ENCODE measurements at regions not wholly inside any gene's neighbourhood (a gene's known extent, or its start where the extent isn't known, plus 50 kb on each side); places are given as distances from the start of the nearest gene placed in this dataset.

DNA sequence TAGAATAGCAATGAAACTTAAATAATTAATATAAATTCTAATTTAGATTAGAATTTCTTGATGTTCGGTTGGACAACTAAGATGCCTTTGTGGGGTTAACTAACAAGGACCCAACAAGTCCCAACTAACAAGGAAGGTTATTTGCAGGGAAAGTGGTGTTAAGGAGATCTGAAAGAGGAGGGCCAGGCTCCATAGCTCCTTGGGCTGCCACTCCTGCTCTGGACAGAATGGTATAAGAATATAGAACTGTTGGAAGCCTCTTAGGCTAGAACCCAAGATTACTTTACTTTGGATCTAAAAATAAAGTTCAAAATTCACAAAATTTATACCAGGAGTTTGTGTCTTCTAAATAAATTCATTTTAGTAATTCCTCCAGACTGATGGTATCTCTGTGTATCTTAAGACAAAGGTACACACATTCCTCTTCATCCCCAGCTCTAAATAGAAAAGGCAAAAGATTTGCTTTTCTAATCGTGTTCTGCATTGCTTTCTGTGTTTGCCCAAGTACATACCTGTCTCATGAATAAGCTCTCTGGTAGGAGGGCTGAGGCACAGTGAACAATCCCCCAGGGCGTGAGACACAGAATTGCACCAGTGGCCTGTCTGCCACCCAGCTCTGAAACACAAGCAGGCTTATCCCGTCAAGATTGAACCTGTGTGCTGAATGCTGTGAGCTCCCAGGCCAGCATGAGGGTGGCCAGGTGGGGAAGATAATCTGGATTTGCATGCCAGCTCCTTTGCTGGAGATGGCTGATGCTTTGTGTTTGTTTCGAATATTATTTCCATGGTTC lies 176.0 kb downstream of the ACKR3 start:
- 24% methylated on average over 5 of the region's 5 CpGs for WGBS (ENCODE audit: low lambda C conversion rate)
- Histone ChIP-seq H3K27me3 (ENCODE audit: insufficient read depth) (no peaks in the 10 kb centered on the region; the same call in 1 of the 2 replicates), H3K4me3 (ENCODE audit: low read depth in 2 of 2, low read length in 1 of 2) (no peak overlapping the region), H3K36me3 (replicated peaks in 1 of 2; ENCODE audit: control insufficient read depth in 1 of 2, insufficient read depth in 2 of 2, low read length in 1 of 2) (no peaks in the 10 kb centered on the region), H3K9me3 (no peaks in the 10 kb centered on the region), H3K4me1 (ENCODE audit: control insufficient read depth in 1 of 2, insufficient read depth in 2 of 2, low read depth in 1 of 2, low read length in 1 of 2) (peaks cover 0 to 6% of the 10 kb centered on the region in 2 experiments; a peak in 1 of 4 replicates), H4K20me1 (ENCODE audit: insufficient read depth) (peaks cover 4% of the 10 kb centered on the region; the same call in 1 of the 2 replicates), H3K4me2 (peak overlapping the region; percentile 41), H2AFZ (ENCODE audit: low read depth) (no peak overlapping the region), H3K9me2 (no peaks in the 10 kb centered on the region), H3K9ac (no peak overlapping the region), H3K79me2 (ENCODE audit: insufficient read depth) (no peaks in the 10 kb centered on the region), H3F3A (replicated peaks; ENCODE audit: insufficient read depth) (peaks cover 8% of the 10 kb centered on the region), H3K27ac (ENCODE audit: low read depth in 2 of 2, low read length in 1 of 2) (0 out of 4 replicates have a peak overlapping the region, but pooled peaks of 1 of the 2 experiments have one; percentile 76)
- no peak for DNase-seq
- TF ChIP-seq GATA2 (CRISPR knock-in tag; IDR thresholded peaks at IDR 0.05) (no peak), CHD2 (IDR thresholded peaks at IDR 0.05; ENCODE audit: low read length, partially characterized antibody) (no peak), FOXJ3 (CRISPR knock-in tag; IDR thresholded peaks at IDR 0.05) (no peak), EP300 (IDR thresholded peaks at IDR 0.05; ENCODE audit: borderline replicate concordance in 1 of 2, low read depth in 1 of 2, low read length in 1 of 2) (no peak), JUND (IDR thresholded peaks at IDR 0.05) (0 out of 2 replicates have a peak, but pooled peaks have one; percentile 16), FOSL2 (IDR thresholded peaks at IDR 0.05; ENCODE audit: borderline replicate concordance, low read depth) (peak; percentile 2; the same call in 1 of the 2 replicates), SMC3 (IDR thresholded peaks at IDR 0.05; ENCODE audit: low read depth, low read length) (no peak)
- ChIA-PET CTCF (no interaction called here), POLR2A (interaction anchor here (0.6 kb wide), 1 partner anchor 1480 kb away, joined by 3 read pairs; no protein-coding TSS in a partner anchor)

DNA sequence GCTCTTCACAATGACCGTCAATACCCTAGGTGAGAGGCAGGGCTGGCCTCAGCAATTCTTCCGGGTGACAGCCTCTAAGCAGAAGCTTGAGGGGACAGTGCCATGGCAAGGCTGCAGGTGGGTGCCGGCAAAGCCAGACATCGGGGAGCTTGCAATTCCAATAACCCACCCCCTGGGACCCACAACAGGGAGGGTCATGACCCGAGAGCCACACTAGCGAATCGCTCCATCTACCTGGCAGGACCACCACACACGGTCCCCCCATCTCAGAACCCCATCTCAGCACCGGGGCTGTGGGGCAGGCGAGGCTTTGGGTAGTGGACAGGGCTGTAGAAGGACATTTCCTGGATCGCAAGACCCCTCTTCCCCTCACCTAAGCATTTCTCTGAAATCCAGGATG lies 177.2 kb downstream of the ACKR3 start:
- Histone ChIP-seq H3F3A (replicated peaks; ENCODE audit: insufficient read depth) (peaks cover 8% of the 10 kb centered on the region), H3K9me3 (no peaks in the 10 kb centered on the region), H3K4me2 (no peak overlapping the region), H3K9me2 (no peaks in the 10 kb centered on the region), H3K27me3 (ENCODE audit: insufficient read depth) (no peaks in the 10 kb centered on the region), H3K9ac (no peak overlapping the region), H3K27ac (ENCODE audit: low read depth in 2 of 2, low read length in 1 of 2) (no peak overlapping the region), H3K79me2 (ENCODE audit: insufficient read depth) (no peaks in the 10 kb centered on the region), H4K20me1 (ENCODE audit: insufficient read depth) (peaks cover 4% of the 10 kb centered on the region; the same call in 1 of the 2 replicates), H3K4me3 (ENCODE audit: low read depth in 2 of 2, low read length in 1 of 2) (no peak overlapping the region), H3K4me1 (ENCODE audit: control insufficient read depth in 1 of 2, insufficient read depth in 2 of 2, low read depth in 1 of 2, low read length in 1 of 2) (peaks cover 0 to 6% of the 10 kb centered on the region in 2 experiments; a peak in 1 of 4 replicates), H2AFZ (ENCODE audit: low read depth) (no peak overlapping the region), H3K36me3 (replicated peaks in 1 of 2; ENCODE audit: control insufficient read depth in 1 of 2, insufficient read depth in 2 of 2, low read length in 1 of 2) (no peaks in the 10 kb centered on the region)
- no peak for DNase-seq
- 51% methylated on average over 6 of the region's 11 CpGs for WGBS (ENCODE audit: low lambda C conversion rate)
- ChIA-PET POLR2A (no interaction called here), CTCF (no interaction called here)
- TF ChIP-seq, protein P1, sequence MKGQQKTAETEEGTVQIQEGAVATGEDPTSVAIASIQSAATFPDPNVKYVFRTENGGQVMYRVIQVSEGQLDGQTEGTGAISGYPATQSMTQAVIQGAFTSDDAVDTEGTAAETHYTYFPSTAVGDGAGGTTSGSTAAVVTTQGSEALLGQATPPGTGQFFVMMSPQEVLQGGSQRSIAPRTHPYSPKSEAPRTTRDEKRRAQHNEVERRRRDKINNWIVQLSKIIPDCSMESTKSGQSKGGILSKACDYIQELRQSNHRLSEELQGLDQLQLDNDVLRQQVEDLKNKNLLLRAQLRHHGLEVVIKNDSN (IDR thresholded peaks at IDR 0.05; ENCODE audit: borderline replicate concordance, low read depth), result no peak
- TF ChIP-seq TEAD4 (IDR thresholded peaks at IDR 0.05; ENCODE audit: borderline replicate concordance, insufficient read depth) (no peak), SIN3A (IDR thresholded peaks at IDR 0.05; ENCODE audit: borderline replicate concordance, low read depth, low read length) (no peak), JUND (IDR thresholded peaks at IDR 0.05) (no peak), GABPA (IDR thresholded peaks at IDR 0.05; ENCODE audit: low read depth) (no peak), CHD2 (IDR thresholded peaks at IDR 0.05; ENCODE audit: low read length, partially characterized antibody) (no peak), FOSL2 (IDR thresholded peaks at IDR 0.05; ENCODE audit: borderline replicate concordance, low read depth) (no peak), MXI1 (IDR thresholded peaks at IDR 0.05; ENCODE audit: low read depth, low read length) (no peak)
- TF ChIP-seq, protein P2, sequence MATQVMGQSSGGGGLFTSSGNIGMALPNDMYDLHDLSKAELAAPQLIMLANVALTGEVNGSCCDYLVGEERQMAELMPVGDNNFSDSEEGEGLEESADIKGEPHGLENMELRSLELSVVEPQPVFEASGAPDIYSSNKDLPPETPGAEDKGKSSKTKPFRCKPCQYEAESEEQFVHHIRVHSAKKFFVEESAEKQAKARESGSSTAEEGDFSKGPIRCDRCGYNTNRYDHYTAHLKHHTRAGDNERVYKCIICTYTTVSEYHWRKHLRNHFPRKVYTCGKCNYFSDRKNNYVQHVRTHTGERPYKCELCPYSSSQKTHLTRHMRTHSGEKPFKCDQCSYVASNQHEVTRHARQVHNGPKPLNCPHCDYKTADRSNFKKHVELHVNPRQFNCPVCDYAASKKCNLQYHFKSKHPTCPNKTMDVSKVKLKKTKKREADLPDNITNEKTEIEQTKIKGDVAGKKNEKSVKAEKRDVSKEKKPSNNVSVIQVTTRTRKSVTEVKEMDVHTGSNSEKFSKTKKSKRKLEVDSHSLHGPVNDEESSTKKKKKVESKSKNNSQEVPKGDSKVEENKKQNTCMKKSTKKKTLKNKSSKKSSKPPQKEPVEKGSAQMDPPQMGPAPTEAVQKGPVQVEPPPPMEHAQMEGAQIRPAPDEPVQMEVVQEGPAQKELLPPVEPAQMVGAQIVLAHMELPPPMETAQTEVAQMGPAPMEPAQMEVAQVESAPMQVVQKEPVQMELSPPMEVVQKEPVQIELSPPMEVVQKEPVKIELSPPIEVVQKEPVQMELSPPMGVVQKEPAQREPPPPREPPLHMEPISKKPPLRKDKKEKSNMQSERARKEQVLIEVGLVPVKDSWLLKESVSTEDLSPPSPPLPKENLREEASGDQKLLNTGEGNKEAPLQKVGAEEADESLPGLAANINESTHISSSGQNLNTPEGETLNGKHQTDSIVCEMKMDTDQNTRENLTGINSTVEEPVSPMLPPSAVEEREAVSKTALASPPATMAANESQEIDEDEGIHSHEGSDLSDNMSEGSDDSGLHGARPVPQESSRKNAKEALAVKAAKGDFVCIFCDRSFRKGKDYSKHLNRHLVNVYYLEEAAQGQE (IDR thresholded peaks at IDR 0.05; ENCODE audit: low read depth, low read length), result no peak
- TF ChIP-seq, protein P3, sequence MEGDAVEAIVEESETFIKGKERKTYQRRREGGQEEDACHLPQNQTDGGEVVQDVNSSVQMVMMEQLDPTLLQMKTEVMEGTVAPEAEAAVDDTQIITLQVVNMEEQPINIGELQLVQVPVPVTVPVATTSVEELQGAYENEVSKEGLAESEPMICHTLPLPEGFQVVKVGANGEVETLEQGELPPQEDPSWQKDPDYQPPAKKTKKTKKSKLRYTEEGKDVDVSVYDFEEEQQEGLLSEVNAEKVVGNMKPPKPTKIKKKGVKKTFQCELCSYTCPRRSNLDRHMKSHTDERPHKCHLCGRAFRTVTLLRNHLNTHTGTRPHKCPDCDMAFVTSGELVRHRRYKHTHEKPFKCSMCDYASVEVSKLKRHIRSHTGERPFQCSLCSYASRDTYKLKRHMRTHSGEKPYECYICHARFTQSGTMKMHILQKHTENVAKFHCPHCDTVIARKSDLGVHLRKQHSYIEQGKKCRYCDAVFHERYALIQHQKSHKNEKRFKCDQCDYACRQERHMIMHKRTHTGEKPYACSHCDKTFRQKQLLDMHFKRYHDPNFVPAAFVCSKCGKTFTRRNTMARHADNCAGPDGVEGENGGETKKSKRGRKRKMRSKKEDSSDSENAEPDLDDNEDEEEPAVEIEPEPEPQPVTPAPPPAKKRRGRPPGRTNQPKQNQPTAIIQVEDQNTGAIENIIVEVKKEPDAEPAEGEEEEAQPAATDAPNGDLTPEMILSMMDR (IDR thresholded peaks at IDR 0.05), result no peak
